SK-N-SH (cell line): ENCODE measurements at regions not wholly inside any gene's neighbourhood (a gene's known extent, or its start where the extent isn't known, plus 50 kb on each side); places are given as distances from the start of the nearest gene placed in this dataset.

Experiments
- CTCF ChIA-PET: fragments of 300-600, 350-600 bp; formaldehyde crosslinking; extraction: SDS; loops from one replicate; lab custom pipeline; 2021; lab: Yijun Ruan, JAX
- POLR2A ChIA-PET: fragments of 350-600 bp; sonication (Branson Sonifier 250); formaldehyde crosslinking; extraction: SDS; loops from one replicate; lab custom pipeline; 2020; ENCODE audit warnings: antibody characterized with exemption, inconsistent platforms; lab: Yijun Ruan, JAX
- DNase-seq: peaks from one replicate; pipeline ENCODE4 v3.0.0; 2012
- H2AFZ ChIP-seq: fragments of 200-600 bp; sonication (generic); 2 replicates; pipeline ENCODE4 v1.8.1; 2016; ENCODE audit warnings: antibody characterized with exemption, mild to moderate bottlenecking, low read depth
- H3F3A ChIP-seq: fragments of 200-600 bp; sonication (generic); replicated peaks from 2 replicates; pipeline ENCODE3; 2016; ENCODE audit warnings: antibody characterized with exemption, mild to moderate bottlenecking; ENCODE audit not compliant: insufficient read depth
- H3K27ac ChIP-seq, 2 experiments: fragments of 200-500 bp in 1 of 2; fragments of 200-600 bp in 1 of 2; sonication (Bioruptor generic) in 1 of 2; sonication (generic), shearing (Covaris generic) in 1 of 2; 2 replicates each; pipeline versions ENCODE4 v1.5.1 to v1.6.1; 2014 to 2016; ENCODE audit warnings: low read depth in 2 of 2, inconsistent platforms in 1 of 2, low read length in 1 of 2, mild to moderate bottlenecking in 1 of 2, mixed read lengths in 1 of 2
- H3K27me3 ChIP-seq: fragments of 200-600 bp; sonication (generic), shearing (Covaris generic); 2 replicates; pipeline ENCODE4 v1.6.1; 2016; ENCODE audit warnings: mixed run types; ENCODE audit not compliant: insufficient read depth
- H3K36me3 ChIP-seq, 2 experiments: fragments of 200-500 bp in 1 of 2; fragments of 200-600 bp in 1 of 2; sonication (Bioruptor generic) in 1 of 2; sonication (generic) in 1 of 2; replicated peaks in 1 of 2; 2 replicates each; pipeline versions ENCODE3 to v1.5.1; 2014 to 2016; ENCODE audit warnings: low read length in 1 of 2, mild to moderate bottlenecking in 1 of 2; ENCODE audit not compliant: insufficient read depth in 2 of 2, control insufficient read depth in 1 of 2
- H3K4me1 ChIP-seq, 2 experiments: fragments of 200-500 bp in 1 of 2; fragments of 200-600 bp in 1 of 2; sonication (Bioruptor generic) in 1 of 2; sonication (generic), shearing (Covaris generic) in 1 of 2; 2 replicates each; pipeline versions ENCODE4 v1.5.1 to v1.6.1; 2014 to 2016; ENCODE audit warnings: low read depth in 1 of 2, low read length in 1 of 2, mixed run types in 1 of 2; ENCODE audit not compliant: insufficient read depth in 2 of 2, control insufficient read depth in 1 of 2
- H3K4me2 ChIP-seq: fragments of 200-600 bp; sonication (generic), shearing (Covaris generic); 2 replicates; pipeline ENCODE4 v1.6.1; 2017; ENCODE audit warnings: mixed run types
- H3K4me3 ChIP-seq, 2 experiments: fragments of 200-500 bp in 1 of 2; fragments of 200-600 bp in 1 of 2; sonication (Bioruptor generic) in 1 of 2; sonication (generic), shearing (Covaris generic) in 1 of 2; 2 replicates each; pipeline versions ENCODE4 v1.5.1 to v1.8.1; 2014 to 2016; ENCODE audit warnings: low read depth in 2 of 2, inconsistent platforms in 1 of 2, low read length in 1 of 2, mild to moderate bottlenecking in 1 of 2, mixed read lengths in 1 of 2, moderate library complexity in 1 of 2
- H3K79me2 ChIP-seq: fragments of 200-600 bp; sonication (generic); 2 replicates; pipeline ENCODE4 v1.8.1; 2017; ENCODE audit warnings: mild to moderate bottlenecking; ENCODE audit not compliant: insufficient read depth
- H3K9ac ChIP-seq: fragments of 200-600 bp; sonication (generic); 2 replicates; pipeline ENCODE4 v1.6.1; 2017; ENCODE audit warnings: mixed run types
- H3K9me2 ChIP-seq: fragments of 200-600 bp; sonication (generic); 2 replicates; pipeline ENCODE4 v1.6.1; 2017; ENCODE audit warnings: mixed run types
- H3K9me3 ChIP-seq: fragments of 200-600 bp; sonication (generic); 2 replicates; pipeline ENCODE4 v1.6.1; 2017; ENCODE audit warnings: mixed run types, mild to moderate bottlenecking, moderate library complexity
- H4K20me1 ChIP-seq: fragments of 200-600 bp; sonication (generic); 2 replicates; pipeline ENCODE4 v1.6.1; 2017; ENCODE audit warnings: mild to moderate bottlenecking, mixed run types; ENCODE audit not compliant: insufficient read depth
- CHD2 ChIP-seq: fragments of 150-350 bp; IDR thresholded peaks from 2 replicates; pipeline ENCODE4 v1.6.1; 2018; ENCODE audit warnings: low read length; ENCODE audit not compliant: partially characterized antibody
- ELF1 ChIP-seq: IDR thresholded peaks from 2 replicates; pipeline ENCODE4 v1.4.0; 2012
- EP300 ChIP-seq, 2 experiments: IDR thresholded peaks; 2 replicates each; pipeline versions ENCODE4 v1.4.0 to v1.6.1; 2012; ENCODE audit warnings: borderline replicate concordance in 1 of 2, low read depth in 1 of 2, low read length in 1 of 2
- FOSL2 ChIP-seq: IDR thresholded peaks from 2 replicates; pipeline ENCODE4 v1.4.0; 2012; ENCODE audit warnings: low read depth, mild to moderate bottlenecking, moderate library complexity, borderline replicate concordance
- GATA2 ChIP-seq: sonication (generic); formaldehyde crosslinking; IDR thresholded peaks from 2 replicates; pipeline ENCODE4 v1.5.0; 2020; ENCODE audit warnings: mild to moderate bottlenecking, missing genetic modification reagents
- JUND ChIP-seq: IDR thresholded peaks from 2 replicates; pipeline ENCODE4 v1.4.0; 2012
- MEF2A ChIP-seq: IDR thresholded peaks from 2 replicates; pipeline ENCODE4 v1.4.0; 2012; ENCODE audit warnings: low read depth, borderline replicate concordance
- RCOR1 ChIP-seq: fragments of 150-350 bp; IDR thresholded peaks from 2 replicates; pipeline ENCODE4 v1.6.1; 2017; ENCODE audit warnings: antibody characterized with exemption, low read length
- SIN3A ChIP-seq: IDR thresholded peaks from 2 replicates; pipeline ENCODE4 v1.6.1; 2012; ENCODE audit warnings: low read depth, mild to moderate bottlenecking, low read length, moderate library complexity, borderline replicate concordance
- TAF1 ChIP-seq: IDR thresholded peaks from 2 replicates; pipeline ENCODE4 v1.6.1; 2012; ENCODE audit warnings: low read depth, mild to moderate bottlenecking, low read length, moderate library complexity, borderline replicate concordance
- TCF12 ChIP-seq: IDR thresholded peaks from 2 replicates; pipeline ENCODE4 v1.4.0; 2012
- TEAD4 ChIP-seq: IDR thresholded peaks from 2 replicates; pipeline ENCODE4 v1.4.0; 2012; ENCODE audit warnings: mild to moderate bottlenecking, borderline replicate concordance; ENCODE audit not compliant: insufficient read depth
- WGBS: methylation state at CpG from one replicate; pipeline ENCODE4 v1.1.6; 2017; ENCODE audit warnings: low lambda C conversion rate; 5-methylcytosine and 5-hydroxymethylcytosine counted together
- TF ChIP-seq, protein P1 (sequence below): fragments of 200-600 bp; sonication (generic); IDR thresholded peaks from 2 replicates; pipeline ENCODE4 v1.6.1; 2017; ENCODE audit warnings: antibody characterized with exemption, mild to moderate bottlenecking, moderate library complexity

DNA sequence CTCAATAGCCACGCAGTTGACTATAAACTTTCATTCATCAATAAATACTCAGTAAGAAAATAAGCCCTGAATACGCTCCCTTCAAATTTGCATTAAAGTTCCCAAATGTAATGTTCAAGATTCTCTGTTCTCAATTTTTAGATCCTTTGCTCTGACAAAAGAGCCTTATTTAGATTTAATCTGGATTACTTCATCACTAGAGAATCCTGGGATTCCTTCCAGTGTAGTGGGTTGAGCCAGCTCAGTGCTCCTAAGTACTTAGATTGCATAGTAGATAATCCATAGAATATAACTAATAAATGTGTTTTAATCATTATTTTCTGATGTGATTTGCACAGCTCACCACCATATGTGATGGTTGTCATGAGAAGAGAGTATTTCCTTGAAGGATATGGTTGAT lies 1286.2 kb downstream of the SUCLG1 start:
- Histone ChIP-seq H2AFZ (no peak overlapping the region), H3K4me1 (no peaks in the 10 kb centered on the region), H3K4me3 (no peak overlapping the region), H3K27me3 (no peaks in the 10 kb centered on the region), H3K9me2 (no peaks in the 10 kb centered on the region), H3F3A (no peaks in the 10 kb centered on the region), H3K36me3 (no peaks in the 10 kb centered on the region), H3K9ac (no peak overlapping the region), H3K79me2 (no peaks in the 10 kb centered on the region), H3K27ac (no peak overlapping the region), H3K4me2 (no peak overlapping the region)
- ChIA-PET CTCF (no interaction called here), POLR2A (no interaction called here)
- no peak for DNase-seq
- no peak for TF ChIP-seq EP300 (IDR thresholded peaks at IDR 0.05; ENCODE audit: borderline replicate concordance in 1 of 2, low read depth in 1 of 2, low read length in 1 of 2)
- no peak for TF ChIP-seq GATA2 (CRISPR knock-in tag)
- no peak for TF ChIP-seq TAF1
- TF ChIP-seq, all 33 proteins: peak for 0
- Histone ChIP-seq H4K20me1 (no peaks in the 10 kb centered on the region), H3K9me3 (no peaks in the 10 kb centered on the region)
- WGBS, result 27% methylated on average over 2 of the region's 2 CpGs

DNA sequence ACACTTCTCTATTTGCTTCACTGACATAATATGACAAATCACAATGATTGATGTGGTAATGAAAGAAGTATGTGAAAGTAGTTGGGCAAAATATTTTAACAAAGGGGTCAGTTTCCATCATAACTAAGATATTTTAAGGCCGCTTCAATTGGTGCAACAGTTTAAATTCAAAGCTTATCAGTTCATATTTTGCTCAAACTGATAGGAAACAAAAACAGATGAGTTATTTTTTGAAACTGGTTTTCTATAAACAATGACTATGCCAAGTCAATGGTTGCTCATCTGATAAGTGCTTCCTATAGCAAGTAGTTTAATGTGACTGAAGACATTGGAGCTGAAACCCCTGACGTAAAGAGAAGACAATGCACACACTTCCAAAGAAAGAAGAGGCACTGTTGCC lies 1290.7 kb downstream of the SUCLG1 start:
- no peaks in the 10 kb centered on the region for H3F3A ChIP-seq
- CTCF ChIA-PET, result no interaction called here
- H2AFZ ChIP-seq, result no peak overlapping the region
- no peak overlapping the region for H3K9ac ChIP-seq
- POLR2A ChIA-PET, result no interaction called here
- no peak for DNase-seq
- TF ChIP-seq ELF1 (no peak), RCOR1 (no peak), GATA2 (CRISPR knock-in tag) (no peak), TCF12 (no peak), JUND (no peak), EP300 (IDR thresholded peaks at IDR 0.05; ENCODE audit: borderline replicate concordance in 1 of 2, low read depth in 1 of 2, low read length in 1 of 2) (no peak), MEF2A (no peak), SIN3A (no peak), CHD2 (no peak), FOSL2 (no peak), TEAD4 (no peak)
- TF ChIP-seq, protein P1, sequence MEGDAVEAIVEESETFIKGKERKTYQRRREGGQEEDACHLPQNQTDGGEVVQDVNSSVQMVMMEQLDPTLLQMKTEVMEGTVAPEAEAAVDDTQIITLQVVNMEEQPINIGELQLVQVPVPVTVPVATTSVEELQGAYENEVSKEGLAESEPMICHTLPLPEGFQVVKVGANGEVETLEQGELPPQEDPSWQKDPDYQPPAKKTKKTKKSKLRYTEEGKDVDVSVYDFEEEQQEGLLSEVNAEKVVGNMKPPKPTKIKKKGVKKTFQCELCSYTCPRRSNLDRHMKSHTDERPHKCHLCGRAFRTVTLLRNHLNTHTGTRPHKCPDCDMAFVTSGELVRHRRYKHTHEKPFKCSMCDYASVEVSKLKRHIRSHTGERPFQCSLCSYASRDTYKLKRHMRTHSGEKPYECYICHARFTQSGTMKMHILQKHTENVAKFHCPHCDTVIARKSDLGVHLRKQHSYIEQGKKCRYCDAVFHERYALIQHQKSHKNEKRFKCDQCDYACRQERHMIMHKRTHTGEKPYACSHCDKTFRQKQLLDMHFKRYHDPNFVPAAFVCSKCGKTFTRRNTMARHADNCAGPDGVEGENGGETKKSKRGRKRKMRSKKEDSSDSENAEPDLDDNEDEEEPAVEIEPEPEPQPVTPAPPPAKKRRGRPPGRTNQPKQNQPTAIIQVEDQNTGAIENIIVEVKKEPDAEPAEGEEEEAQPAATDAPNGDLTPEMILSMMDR, result no peak
- WGBS, result 6% methylated on average over 2 of the region's 2 CpGs
- H3K27me3 ChIP-seq, result no peaks in the 10 kb centered on the region
- H3K4me3 ChIP-seq, result no peak overlapping the region
- no peaks in the 10 kb centered on the region for H3K9me3 ChIP-seq
- no peaks in the 10 kb centered on the region for H3K4me1 ChIP-seq
- no peaks in the 10 kb centered on the region for H3K36me3 ChIP-seq
- no peak overlapping the region for H3K27ac ChIP-seq
- no peaks in the 10 kb centered on the region for H3K79me2 ChIP-seq
- no peaks in the 10 kb centered on the region for H3K9me2 ChIP-seq
- H4K20me1 ChIP-seq, result no peaks in the 10 kb centered on the region
- H3K4me2 ChIP-seq, result no peak overlapping the region
